ENCODE measurements at regions not wholly inside any gene's neighbourhood (a gene's known extent, or its start where the extent isn't known, plus 50 kb on each side); places are given as distances from the start of the nearest gene placed in this dataset.

DNA sequence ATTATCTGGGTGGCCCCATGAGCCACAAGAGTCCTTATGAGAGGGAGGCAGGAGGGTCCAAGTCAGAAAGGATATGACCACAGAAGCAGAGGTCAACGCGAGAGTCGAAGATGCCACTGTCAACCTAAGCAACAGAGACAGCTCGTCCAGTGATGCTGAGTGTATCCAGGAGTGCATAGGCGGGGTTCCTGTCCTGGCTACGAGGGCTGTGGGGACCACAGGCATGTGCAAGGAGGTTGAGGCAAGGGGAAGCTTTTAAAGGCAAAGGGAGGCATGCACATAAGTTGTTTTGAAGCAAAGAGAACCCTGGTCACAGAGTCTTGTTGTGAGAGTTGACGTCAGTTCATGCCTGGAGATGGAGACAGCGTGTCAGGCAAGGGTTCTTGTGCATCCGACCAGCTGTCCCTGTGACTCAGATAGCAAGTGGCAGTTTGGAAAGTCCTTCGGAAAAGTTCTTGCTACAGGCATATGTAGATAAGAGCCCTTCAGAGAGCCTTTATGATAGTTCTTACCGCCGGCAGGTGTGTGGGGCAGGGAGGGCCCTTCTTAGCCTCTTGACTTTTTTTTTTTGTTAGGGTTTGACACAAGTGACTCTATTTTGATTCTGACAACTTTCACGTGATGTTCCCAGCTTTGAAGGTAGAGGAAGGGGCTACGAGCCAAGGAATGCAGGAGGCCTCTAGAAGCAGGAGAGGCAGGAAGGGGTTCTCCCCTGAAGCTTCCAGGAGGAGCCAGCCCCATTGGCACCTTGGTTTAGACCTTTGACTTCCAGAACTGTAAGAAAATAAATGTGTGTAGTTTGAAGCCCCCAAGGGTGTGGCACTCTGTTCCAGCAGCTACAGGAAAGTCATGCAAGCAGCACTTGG is 66.0 kb upstream of the FCN1 start:
- ChIA-PET CTCF (no interaction called here), POLR2A (no interaction called here)
- TF ChIP-seq ARNT (IDR thresholded peaks at IDR 0.05) (no peak), FOXA1 (IDR thresholded peaks at IDR 0.05) (no peak), SP1 (IDR thresholded peaks at IDR 0.05) (no peak), HDGF (IDR thresholded peaks at IDR 0.05; ENCODE audit: borderline replicate concordance) (no peak), SUZ12 (IDR thresholded peaks at IDR 0.05) (no peak), ZNF384 (IDR thresholded peaks at IDR 0.05) (no peak), NFRKB (IDR thresholded peaks at IDR 0.05) (no peak), LEF1 (IDR thresholded peaks at IDR 0.05; ENCODE audit: borderline replicate concordance) (no peak), ELF4 (IDR thresholded peaks at IDR 0.05) (no peak), L3MBTL2 (conservative IDR thresholded peaks at IDR 0.05) (no peak), TARDBP (IDR thresholded peaks at IDR 0.05) (no peak), BHLHE40 (IDR thresholded peaks at IDR 0.05; ENCODE audit: borderline replicate concordance) (no peak)
- TF ChIP-seq, protein P1, sequence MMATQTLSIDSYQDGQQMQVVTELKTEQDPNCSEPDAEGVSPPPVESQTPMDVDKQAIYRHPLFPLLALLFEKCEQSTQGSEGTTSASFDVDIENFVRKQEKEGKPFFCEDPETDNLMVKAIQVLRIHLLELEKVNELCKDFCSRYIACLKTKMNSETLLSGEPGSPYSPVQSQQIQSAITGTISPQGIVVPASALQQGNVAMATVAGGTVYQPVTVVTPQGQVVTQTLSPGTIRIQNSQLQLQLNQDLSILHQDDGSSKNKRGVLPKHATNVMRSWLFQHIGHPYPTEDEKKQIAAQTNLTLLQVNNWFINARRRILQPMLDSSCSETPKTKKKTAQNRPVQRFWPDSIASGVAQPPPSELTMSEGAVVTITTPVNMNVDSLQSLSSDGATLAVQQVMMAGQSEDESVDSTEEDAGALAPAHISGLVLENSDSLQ (IDR thresholded peaks at IDR 0.05), result no peak
- DNase-seq (ENCODE audit: extremely low spot score), result no peak

DNA sequence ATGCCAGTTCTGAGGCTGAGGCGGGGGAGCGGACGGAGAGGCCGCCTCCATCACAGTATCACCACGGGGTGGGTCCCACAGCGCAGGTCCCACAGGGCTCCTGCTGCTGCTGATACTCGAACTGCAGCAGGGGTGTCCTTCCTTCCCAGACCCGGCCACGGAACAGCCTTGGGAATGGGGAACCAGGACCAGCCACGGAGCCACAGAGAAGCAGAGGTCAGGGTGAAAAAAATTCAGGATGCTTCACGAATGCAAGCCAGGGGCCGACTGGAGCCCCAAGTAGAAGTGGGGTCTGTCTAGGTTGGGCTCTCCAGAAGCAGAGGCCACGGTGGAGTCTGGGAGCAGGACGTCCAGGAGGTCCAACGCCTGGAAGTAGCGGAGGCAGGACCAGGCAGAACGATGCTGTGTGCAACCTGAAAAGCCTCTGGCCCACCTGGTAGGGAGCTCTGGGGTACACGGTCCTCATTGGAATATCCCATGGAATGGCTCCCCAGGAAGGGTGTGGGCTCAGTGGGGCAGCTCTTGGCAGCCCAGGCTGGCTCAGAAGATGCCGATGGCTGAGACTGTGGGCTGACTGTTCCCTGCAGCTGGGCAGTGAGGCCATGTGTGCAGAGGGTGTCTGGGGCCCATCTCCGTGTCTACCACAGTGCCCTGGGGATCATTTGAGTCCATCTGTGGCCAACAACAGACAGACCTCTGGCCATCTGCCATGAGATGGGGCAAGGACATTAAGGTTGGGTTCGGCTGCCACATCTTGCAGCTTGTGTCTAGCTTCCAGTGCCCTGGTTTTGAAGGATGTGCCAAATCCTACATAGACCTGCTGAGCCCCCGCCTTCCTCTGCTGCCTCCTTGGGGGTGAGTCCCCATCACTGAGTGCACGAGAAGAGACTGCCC is 66.9 kb upstream of the FCN1 start:
- DNase-seq (ENCODE audit: extremely low spot score), result no peak
- ChIA-PET CTCF (no interaction called here), POLR2A (no interaction called here)
- TF ChIP-seq, protein P1 (IDR thresholded peaks at IDR 0.05), result no peak
- TF ChIP-seq TARDBP (IDR thresholded peaks at IDR 0.05) (no peak), CTBP1 (IDR thresholded peaks at IDR 0.05; ENCODE audit: borderline replicate concordance) (no peak), HDGF (IDR thresholded peaks at IDR 0.05; ENCODE audit: borderline replicate concordance) (no peak), FOXM1 (IDR thresholded peaks at IDR 0.05; ENCODE audit: borderline replicate concordance) (no peak), ELF4 (IDR thresholded peaks at IDR 0.05) (no peak), SUZ12 (IDR thresholded peaks at IDR 0.05) (no peak), NFRKB (IDR thresholded peaks at IDR 0.05) (no peak), ARNT (IDR thresholded peaks at IDR 0.05) (no peak), FOXK2 (IDR thresholded peaks at IDR 0.05) (no peak), L3MBTL2 (conservative IDR thresholded peaks at IDR 0.05) (no peak), LEF1 (IDR thresholded peaks at IDR 0.05; ENCODE audit: borderline replicate concordance) (no peak), SP1 (IDR thresholded peaks at IDR 0.05) (no peak), ZNF384 (IDR thresholded peaks at IDR 0.05) (no peak), FOXA1 (IDR thresholded peaks at IDR 0.05) (no peak), BHLHE40 (IDR thresholded peaks at IDR 0.05; ENCODE audit: borderline replicate concordance) (no peak)

DNA sequence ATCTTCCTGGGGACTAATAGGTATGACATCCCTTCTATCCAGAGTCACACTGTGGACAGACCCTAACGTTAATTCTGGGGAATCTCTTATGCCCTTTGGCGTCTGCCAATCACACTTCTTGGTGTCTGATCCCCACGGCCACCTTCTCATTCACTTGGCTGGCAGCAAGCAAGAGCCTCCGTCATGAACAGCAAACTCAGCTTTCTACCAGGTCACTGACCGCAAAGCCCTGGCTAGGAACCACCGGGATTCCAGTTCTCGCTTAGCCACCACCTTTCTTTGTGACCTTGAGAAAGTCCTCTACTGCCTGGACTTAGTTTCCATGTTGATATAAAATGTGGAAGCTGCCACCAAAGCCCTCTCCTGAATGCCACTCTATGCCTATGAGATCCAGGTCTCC is 67.7 kb upstream of the FCN1 start:
- POLR2A ChIA-PET, result no interaction called here
- DNase-seq (ENCODE audit: extremely low spot score), result no peak
- CTCF ChIA-PET, result no interaction called here
- TF ChIP-seq SUZ12 (IDR thresholded peaks at IDR 0.05) (no peak), FOXM1 (IDR thresholded peaks at IDR 0.05; ENCODE audit: borderline replicate concordance) (no peak), LEF1 (IDR thresholded peaks at IDR 0.05; ENCODE audit: borderline replicate concordance) (no peak), BHLHE40 (IDR thresholded peaks at IDR 0.05; ENCODE audit: borderline replicate concordance) (no peak), ZNF384 (IDR thresholded peaks at IDR 0.05) (no peak), ELF4 (IDR thresholded peaks at IDR 0.05) (no peak), SP1 (IDR thresholded peaks at IDR 0.05) (no peak), FOXA1 (IDR thresholded peaks at IDR 0.05) (no peak), TARDBP (IDR thresholded peaks at IDR 0.05) (no peak), NFRKB (IDR thresholded peaks at IDR 0.05) (no peak), L3MBTL2 (conservative IDR thresholded peaks at IDR 0.05) (no peak), HDGF (IDR thresholded peaks at IDR 0.05; ENCODE audit: borderline replicate concordance) (no peak), CTBP1 (IDR thresholded peaks at IDR 0.05; ENCODE audit: borderline replicate concordance) (no peak), FOXK2 (IDR thresholded peaks at IDR 0.05) (no peak), ARNT (IDR thresholded peaks at IDR 0.05) (no peak)
- TF ChIP-seq, protein P1 (IDR thresholded peaks at IDR 0.05), result no peak

DNA sequence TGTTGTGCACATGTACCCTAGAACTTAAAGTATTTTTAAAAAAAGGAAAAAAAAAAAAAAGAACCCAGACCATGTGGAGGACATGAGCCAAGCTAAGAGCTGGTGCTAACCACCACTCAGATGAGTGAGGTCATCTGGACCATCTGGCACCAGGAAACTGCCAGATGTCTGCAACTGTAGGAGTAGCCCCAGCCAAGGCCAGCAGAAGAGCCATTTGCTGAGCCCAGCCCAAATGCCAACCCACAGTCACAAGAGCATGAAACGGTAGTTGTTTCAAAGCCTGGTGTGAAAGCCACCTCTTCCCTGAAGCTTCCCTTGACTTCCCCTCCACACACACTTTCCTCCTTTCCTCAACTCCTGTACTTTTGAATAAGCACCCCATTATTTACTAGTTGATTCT is 69.2 kb upstream of the FCN1 start:
- no peak for TF ChIP-seq L3MBTL2 (conservative IDR thresholded peaks at IDR 0.05)
- no peak for TF ChIP-seq HDGF (IDR thresholded peaks at IDR 0.05; ENCODE audit: borderline replicate concordance)
- no peak for TF ChIP-seq LEF1 (IDR thresholded peaks at IDR 0.05; ENCODE audit: borderline replicate concordance)
- no peak for TF ChIP-seq SP1 (IDR thresholded peaks at IDR 0.05)
- TF ChIP-seq SUZ12 (IDR thresholded peaks at IDR 0.05), result no peak
- no peak for TF ChIP-seq BHLHE40 (IDR thresholded peaks at IDR 0.05; ENCODE audit: borderline replicate concordance)
- no peak for TF ChIP-seq FOXK2 (IDR thresholded peaks at IDR 0.05)
- no peak for TF ChIP-seq TARDBP (IDR thresholded peaks at IDR 0.05)
- no peak for TF ChIP-seq ZNF384 (IDR thresholded peaks at IDR 0.05)
- TF ChIP-seq FOXA1 (IDR thresholded peaks at IDR 0.05), result no peak
- no peak for TF ChIP-seq NFRKB (IDR thresholded peaks at IDR 0.05)
- TF ChIP-seq, protein P1 (IDR thresholded peaks at IDR 0.05), result no peak
- TF ChIP-seq ARNT (IDR thresholded peaks at IDR 0.05), result no peak
- TF ChIP-seq FOXM1 (IDR thresholded peaks at IDR 0.05; ENCODE audit: borderline replicate concordance), result no peak
- TF ChIP-seq ELF4 (IDR thresholded peaks at IDR 0.05), result no peak
- TF ChIP-seq CTBP1 (IDR thresholded peaks at IDR 0.05; ENCODE audit: borderline replicate concordance), result no peak

More for the DNA sequence above, 69.2 kb upstream of the FCN1 start:
- no peak for DNase-seq (ENCODE audit: extremely low spot score)
- ChIA-PET POLR2A (no interaction called here), CTCF (no interaction called here)

Data from HEK293T (cell line).